ENCODE measurements at regions not wholly inside any gene's neighbourhood (a gene's known extent, or its start where the extent isn't known, plus 50 kb on each side); places are given as distances from the start of the nearest gene placed in this dataset.

GRCh38 chr4:117621673-117622072, 412.6 kb upstream of the NDST3 start:
- TF ChIP-seq, protein P1, sequence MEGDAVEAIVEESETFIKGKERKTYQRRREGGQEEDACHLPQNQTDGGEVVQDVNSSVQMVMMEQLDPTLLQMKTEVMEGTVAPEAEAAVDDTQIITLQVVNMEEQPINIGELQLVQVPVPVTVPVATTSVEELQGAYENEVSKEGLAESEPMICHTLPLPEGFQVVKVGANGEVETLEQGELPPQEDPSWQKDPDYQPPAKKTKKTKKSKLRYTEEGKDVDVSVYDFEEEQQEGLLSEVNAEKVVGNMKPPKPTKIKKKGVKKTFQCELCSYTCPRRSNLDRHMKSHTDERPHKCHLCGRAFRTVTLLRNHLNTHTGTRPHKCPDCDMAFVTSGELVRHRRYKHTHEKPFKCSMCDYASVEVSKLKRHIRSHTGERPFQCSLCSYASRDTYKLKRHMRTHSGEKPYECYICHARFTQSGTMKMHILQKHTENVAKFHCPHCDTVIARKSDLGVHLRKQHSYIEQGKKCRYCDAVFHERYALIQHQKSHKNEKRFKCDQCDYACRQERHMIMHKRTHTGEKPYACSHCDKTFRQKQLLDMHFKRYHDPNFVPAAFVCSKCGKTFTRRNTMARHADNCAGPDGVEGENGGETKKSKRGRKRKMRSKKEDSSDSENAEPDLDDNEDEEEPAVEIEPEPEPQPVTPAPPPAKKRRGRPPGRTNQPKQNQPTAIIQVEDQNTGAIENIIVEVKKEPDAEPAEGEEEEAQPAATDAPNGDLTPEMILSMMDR (conservative IDR thresholded peaks at IDR 0.05) = no peak
- TF ChIP-seq EZH2 (IDR thresholded peaks at IDR 0.05; ENCODE audit: low read depth) = no peak

Measured in PC-9 (cell line).